Spleen (tissue), 11 donors: ENCODE measurements at regions not wholly inside any gene's neighbourhood (a gene's known extent, or its start where the extent isn't known, plus 50 kb on each side); places are given as distances from the start of the nearest gene placed in this dataset.

ENCODE experiments used
- DNase-seq: peaks from one replicate; pipeline ENCODE4 v3.0.0-alpha.2; 2020
- H3K27ac ChIP-seq, 8 donors: fragments of 200-600 bp; sonication (generic) in 7 of 8; 1 replicate in 4 of 8; 2 replicates in 4 of 8; pipeline versions ENCODE4 v1.5.0 to v1.8.0; 2016 to 2021; ENCODE audit warnings: inconsistent platforms in 4 of 8, mild to moderate bottlenecking in 4 of 8, moderate library complexity in 1 of 8
- H3K27me3 ChIP-seq, 7 donors: fragments of 200-600 bp; sonication (generic) in 6 of 7; replicated peaks in 1 of 7; 1 replicate in 4 of 7; 2 replicates in 3 of 7; pipeline versions ENCODE4 v1.5.0 to v1.8.0; 2016 to 2021; ENCODE audit warnings: inconsistent platforms in 3 of 7, mild to moderate bottlenecking in 1 of 7
- H3K36me3 ChIP-seq, 6 donors: fragments of 200-600 bp; sonication (generic) in 5 of 6; 1 replicate in 4 of 6; 2 replicates in 2 of 6; pipeline versions ENCODE4 v1.5.0 to v1.8.0; 2016 to 2021; ENCODE audit warnings: inconsistent platforms in 2 of 6
- H3K4me1 ChIP-seq, 6 donors: fragments of 200-600 bp; sonication (generic) in 5 of 6; 1 replicate in 3 of 6; 2 replicates in 3 of 6; pipeline versions ENCODE4 v1.5.0 to v1.8.0; 2016 to 2021; ENCODE audit warnings: inconsistent platforms in 3 of 6
- H3K4me3 ChIP-seq, 8 donors: fragments of 200-600 bp; sonication (generic) in 7 of 8; 1 replicate in 4 of 8; 2 replicates in 4 of 8; pipeline versions ENCODE4 v1.5.0 to v1.8.0; 2016 to 2021; ENCODE audit warnings: inconsistent platforms in 4 of 8, mild to moderate bottlenecking in 4 of 8, moderate library complexity in 2 of 8
- H3K9me3 ChIP-seq, 8 donors: fragments of 200-600 bp; sonication (generic) in 7 of 8; 1 replicate in 4 of 8; 2 replicates in 4 of 8; pipeline versions ENCODE4 v1.5.0 to v1.8.0; 2016 to 2021; ENCODE audit warnings: inconsistent platforms in 4 of 8
- CTCF ChIP-seq, 11 experiments: fragments of 200-600 bp in 7 of 11; fragments of 450-650 bp in 4 of 11; sonication (generic) in 4 of 11; IDR thresholded peaks in 8 of 11; conservative IDR thresholded peaks in 3 of 11; 1 replicate in 7 of 11; 2 replicates in 4 of 11; pipeline versions ENCODE4 v1.4.0 to v1.8.0; 2016 to 2021; ENCODE audit warnings: antibody characterized with exemption in 11 of 11, inconsistent platforms in 4 of 11, mild to moderate bottlenecking in 1 of 11
- POLR2A ChIP-seq, 3 donors: fragments of 450-650 bp; IDR thresholded peaks; one replicate each; pipeline ENCODE4 v1.5.1; 2017; ENCODE audit warnings: antibody characterized with exemption in 3 of 3, mild to moderate bottlenecking in 1 of 3
- POLR2AphosphoS5 ChIP-seq, 3 donors: sonication (generic); formaldehyde crosslinking; IDR thresholded peaks; one replicate each; pipeline ENCODE4 v1.5.1; 2017; ENCODE audit warnings: antibody characterized with exemption in 3 of 3
- WGBS, 5 donors: extraction: QIAGEN DNeasy Blood & Tissue Kit in 3 of 5; methylation state at CpG; one replicate each; pipeline versions ENCODE4 v1.1.5 to v1.1.7; 2013 to 2018; 5-methylcytosine and 5-hydroxymethylcytosine counted together
- intact Hi-C: fragments of 100-400 bp; cut with DNase I; formaldehyde crosslinking; loops from one replicate; pipeline ENCODE4 v1.15.0; 2023; ENCODE audit warnings: low total_unique reads
- donor health status: healthy with polysubstance abuse.
- donor health status: DM: no; HTN: no; CAD: no; lungs with moderate emphysema.
- donor health status: DM: no; HTN: no; CAD: no.
- donor health status: Bipolar disorder and iron deficiency.
- donor health status: healthy.
- donor health status: DM: no; HTN: no; CAD: no.
- donor health status: DM: yes; HTN: yes; CAD: no.

GRCh38 chr3:22977650-22978289, 225.4 kb upstream of the UBE2E2 start:
- Histone ChIP-seq H3K4me3 (no peak overlapping the region), H3K9me3 (peaks cover 0 to 6% (median 0%) of the 10 kb centered on the region in 8 donors), H3K27ac (no peak overlapping the region), H3K4me1 (no peaks in the 10 kb centered on the region), H3K27me3 (no peaks in the 10 kb centered on the region), H3K36me3 (no peaks in the 10 kb centered on the region)
- DNase-seq, result no peak
- 45 to 59% (median 51%) methylated on average over 3 of the region's 3 CpGs for WGBS, 5 donors
- TF ChIP-seq CTCF (IDR thresholded peaks at IDR 0.05 in 8 of 11, conservative IDR thresholded peaks at IDR 0.05 in 3 of 11) (no peak), POLR2A (IDR thresholded peaks at IDR 0.05) (no peak), POLR2AphosphoS5 (IDR thresholded peaks at IDR 0.05) (no peak)
- intact Hi-C loops, result no loop called here

- Histone ChIP-seq H3K27me3 (no peaks in the 10 kb centered on the region), H3K27ac (no peak overlapping the region), H3K4me1 (no peaks in the 10 kb centered on the region), H3K36me3 (no peaks in the 10 kb centered on the region), H3K4me3 (no peak overlapping the region), H3K9me3 (peaks cover 0 to 2% (median 0%) of the 10 kb centered on the region in 8 donors)
- DNase-seq, result no peak
- no peak for TF ChIP-seq POLR2A (IDR thresholded peaks at IDR 0.05)
- TF ChIP-seq CTCF (IDR thresholded peaks at IDR 0.05 in 8 of 11, conservative IDR thresholded peaks at IDR 0.05 in 3 of 11), result no peak
- TF ChIP-seq POLR2AphosphoS5 (IDR thresholded peaks at IDR 0.05), result no peak
- 93 to 97% (median 94%) methylated on average over 4 of the region's 4 CpGs for WGBS, 5 donors
- intact Hi-C loops, result no loop called here
Observed at GRCh38 chr3:22979581-22979980, 223.5 kb upstream of the UBE2E2 start.

- WGBS, 5 donors, result 87 to 94% (median 90%) methylated on average over 7 of the region's 7 CpGs
- H3K4me3 ChIP-seq, result no peak overlapping the region
- H3K4me1 ChIP-seq, result no peaks in the 10 kb centered on the region
- TF ChIP-seq POLR2A (IDR thresholded peaks at IDR 0.05), result no peak
- no peak for TF ChIP-seq POLR2AphosphoS5 (IDR thresholded peaks at IDR 0.05)
- no peak for TF ChIP-seq CTCF (IDR thresholded peaks at IDR 0.05 in 8 of 11, conservative IDR thresholded peaks at IDR 0.05 in 3 of 11)
- no peak overlapping the region for H3K27ac ChIP-seq
- H3K27me3 ChIP-seq, result no peaks in the 10 kb centered on the region
- H3K9me3 ChIP-seq, result peaks cover 0 to 8% (median 3%) of the 10 kb centered on the region in 8 donors
- intact Hi-C loops, result no loop called here
- H3K36me3 ChIP-seq, result no peaks in the 10 kb centered on the region
- DNase-seq, result no peak
Observed at GRCh38 chr3:22980346-22980745, 222.8 kb upstream of the UBE2E2 start.

GRCh38 chr3:22981166-22981565, 222.0 kb upstream of the UBE2E2 start:
- intact Hi-C loops, result no loop called here
- H3K36me3 ChIP-seq, result no peaks in the 10 kb centered on the region
- 94 to 96% (median 95%) methylated on average over 3 of the region's 3 CpGs for WGBS, 5 donors
- TF ChIP-seq CTCF (IDR thresholded peaks at IDR 0.05 in 8 of 11, conservative IDR thresholded peaks at IDR 0.05 in 3 of 11) (no peak), POLR2A (IDR thresholded peaks at IDR 0.05) (no peak), POLR2AphosphoS5 (IDR thresholded peaks at IDR 0.05) (no peak)
- no peaks in the 10 kb centered on the region for H3K4me1 ChIP-seq
- H3K27ac ChIP-seq, result no peak overlapping the region
- no peak for DNase-seq
- H3K9me3 ChIP-seq, result peaks cover 0 to 14% (median 8%) of the 10 kb centered on the region in 8 donors
- no peaks in the 10 kb centered on the region for H3K27me3 ChIP-seq
- H3K4me3 ChIP-seq, result no peak overlapping the region
